ENCODE measurements at regions not wholly inside any gene's neighbourhood (a gene's known extent, or its start where the extent isn't known, plus 50 kb on each side); places are given as distances from the start of the nearest gene placed in this dataset.

- no peak for TF ChIP-seq CTCF (IDR thresholded peaks at IDR 0.05; ENCODE audit: low read depth, low read length)
- POLR2A ChIA-PET, result interaction anchor here (0.7 kb wide), 1 partner anchor 10 kb away, joined by 3 read pairs; no protein-coding TSS in a partner anchor
- CTCF ChIA-PET, result no interaction called here
- DNase-seq (ENCODE audit: low read depth, low spot score), result no peak
- H3K27me3 ChIP-seq (ENCODE audit: control insufficient read depth, insufficient read depth, low read length), result no peaks in the 10 kb centered on the region
- no peaks in the 10 kb centered on the region; the same call in 1 of the 2 replicates for H3K9me3 ChIP-seq (ENCODE audit: control insufficient read depth, insufficient read depth, low read length)
- no peak overlapping the region for H3K4me3 ChIP-seq (ENCODE audit: low read depth, low read length)
- H3K27ac ChIP-seq (ENCODE audit: low read depth, low read length), result no peak overlapping the region
Measured at GRCh38 chr2:43040084-43040854, 186.1 kb downstream of the ZFP36L2 start.

GRCh38 chr2:43039376-43040080, 186.9 kb downstream of the ZFP36L2 start:
- Histone ChIP-seq H3K9me3 (ENCODE audit: control insufficient read depth, insufficient read depth, low read length) (no peaks in the 10 kb centered on the region; the same call in 1 of the 2 replicates), H3K27ac (ENCODE audit: low read depth, low read length) (no peak overlapping the region), H3K27me3 (ENCODE audit: control insufficient read depth, insufficient read depth, low read length) (no peaks in the 10 kb centered on the region), H3K4me3 (ENCODE audit: low read depth, low read length) (no peak overlapping the region)
- no peak for DNase-seq (ENCODE audit: low read depth, low spot score)
- TF ChIP-seq CTCF (IDR thresholded peaks at IDR 0.05; ENCODE audit: low read depth, low read length), result no peak
- CTCF ChIA-PET, result no interaction called here
- POLR2A ChIA-PET, result no interaction called here

- no peak for DNase-seq (ENCODE audit: low read depth, low spot score)
- ChIA-PET CTCF (no interaction called here), POLR2A (no interaction called here)
- TF ChIP-seq CTCF (IDR thresholded peaks at IDR 0.05; ENCODE audit: low read depth, low read length), result no peak
- Histone ChIP-seq H3K27ac (ENCODE audit: low read depth, low read length) (no peak overlapping the region), H3K9me3 (ENCODE audit: control insufficient read depth, insufficient read depth, low read length) (no peaks in the 10 kb centered on the region; the same call in 1 of the 2 replicates), H3K4me3 (ENCODE audit: low read depth, low read length) (no peak overlapping the region), H3K27me3 (ENCODE audit: control insufficient read depth, insufficient read depth, low read length) (no peaks in the 10 kb centered on the region)
Measured at GRCh38 chr2:43038696-43039094, 187.7 kb downstream of the ZFP36L2 start.

- TF ChIP-seq CTCF (IDR thresholded peaks at IDR 0.05; ENCODE audit: low read depth, low read length), result no peak
- H3K27ac ChIP-seq (ENCODE audit: low read depth, low read length), result no peak overlapping the region
- CTCF ChIA-PET, result interaction anchor here (1.0 kb wide), 1 partner anchor 446 kb away, joined by 3 read pairs; no protein-coding TSS in a partner anchor
- DNase-seq (ENCODE audit: low read depth, low spot score), result no peak
- H3K4me3 ChIP-seq (ENCODE audit: low read depth, low read length), result no peak overlapping the region
- H3K9me3 ChIP-seq (ENCODE audit: control insufficient read depth, insufficient read depth, low read length), result no peaks in the 10 kb centered on the region; the same call in 1 of the 2 replicates
- H3K27me3 ChIP-seq (ENCODE audit: control insufficient read depth, insufficient read depth, low read length), result no peaks in the 10 kb centered on the region
- POLR2A ChIA-PET, result interaction anchor here (1.2 kb wide), 1 partner anchor 13 kb away, joined by 4 read pairs; no protein-coding TSS in a partner anchor
Measured at GRCh38 chr2:43038034-43038695, 188.2 kb downstream of the ZFP36L2 start.

All from AG04450 (cell line).